ENCODE measurements at regions not wholly inside any gene's neighbourhood (a gene's known extent, or its start where the extent isn't known, plus 50 kb on each side); places are given as distances from the start of the nearest gene placed in this dataset.

DNA sequence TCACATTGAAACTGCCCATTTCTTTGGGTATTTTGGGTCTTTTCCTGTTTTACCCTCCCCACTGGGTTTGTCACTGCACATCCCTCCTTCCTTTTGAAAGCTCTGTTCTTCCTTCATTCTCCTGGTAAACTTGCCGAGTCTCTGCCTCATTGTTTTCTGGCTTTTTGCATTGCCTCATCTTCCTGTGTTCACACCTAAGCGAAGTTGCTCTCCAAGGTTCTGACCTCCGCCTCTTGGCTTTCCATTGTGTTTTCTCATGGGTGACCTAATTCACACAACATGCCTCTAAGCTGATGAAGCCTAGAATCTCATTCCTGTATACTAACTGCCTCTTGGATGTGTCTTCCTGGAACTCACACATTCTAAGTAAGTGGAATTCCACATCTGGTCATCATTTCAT lies 1096.1 kb upstream of the EEF2KMT start:
- Histone ChIP-seq H3K27ac (no peak overlapping the region), H3K36me3 (ENCODE audit: insufficient read depth, low read length) (no peaks in the 10 kb centered on the region), H3K4me3 (no peak overlapping the region), H3K9me3 (ENCODE audit: low read depth, low read length) (no peaks in the 10 kb centered on the region), H3K9ac (ENCODE audit: insufficient read length) (no peak overlapping the region)
- DNase-seq (ENCODE audit: low read depth, low spot score) = no peak
- no peak for TF ChIP-seq FOXP2 (optimal IDR thresholded peaks at IDR 0.05; ENCODE audit: control extremely low read depth, extremely low read length, insufficient read depth)
- TF ChIP-seq EZH2 (IDR thresholded peaks at IDR 0.05) = no peak
- TF ChIP-seq POLR2AphosphoS5 (IDR thresholded peaks at IDR 0.05; ENCODE audit: borderline replicate concordance, low read depth, low read length) = no peak

DNA sequence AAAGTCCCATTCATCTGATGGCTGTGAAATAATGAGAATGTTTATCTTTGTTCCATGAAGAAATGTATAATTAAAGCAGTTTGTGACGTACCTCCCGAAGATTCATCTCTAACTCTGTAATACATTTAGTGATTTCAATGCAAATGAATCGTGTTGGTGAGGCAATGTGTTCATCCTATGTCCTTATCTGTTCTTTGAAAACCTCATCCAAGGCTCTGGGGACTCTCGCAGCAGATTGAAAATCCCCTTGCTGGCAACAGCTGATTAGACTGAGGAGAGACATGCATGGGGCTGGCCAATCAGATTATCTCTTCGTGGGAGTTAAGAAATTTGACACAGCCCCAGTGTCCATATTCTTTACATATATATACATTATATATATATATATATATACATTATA lies 1095.4 kb upstream of the EEF2KMT start:
- TF ChIP-seq EZH2 (IDR thresholded peaks at IDR 0.05) (no peak), POLR2AphosphoS5 (IDR thresholded peaks at IDR 0.05; ENCODE audit: borderline replicate concordance, low read depth, low read length) (no peak), FOXP2 (optimal IDR thresholded peaks at IDR 0.05; ENCODE audit: control extremely low read depth, extremely low read length, insufficient read depth) (no peak)
- no peak for DNase-seq (ENCODE audit: low read depth, low spot score)

DNA sequence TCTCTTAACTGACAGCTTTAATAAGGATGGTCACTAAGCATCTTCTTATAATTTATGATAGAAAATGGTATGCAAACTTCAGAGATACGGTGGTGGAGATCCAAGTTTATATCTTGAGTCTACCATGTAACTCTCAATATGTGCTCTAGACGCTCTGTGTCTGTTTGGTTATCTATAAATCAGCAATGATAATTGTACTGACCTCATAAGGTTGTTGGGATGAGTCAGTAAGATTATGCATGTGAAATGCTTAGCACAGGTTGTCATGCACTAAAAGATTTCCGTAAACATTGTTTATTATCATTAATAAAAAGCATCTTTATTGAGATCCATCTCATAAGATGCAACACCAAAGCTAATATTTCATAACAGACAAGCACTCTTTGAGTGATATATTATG lies 1094.9 kb upstream of the EEF2KMT start:
- Histone ChIP-seq H3K27ac (no peak overlapping the region), H3K36me3 (ENCODE audit: insufficient read depth, low read length) (no peaks in the 10 kb centered on the region), H3K4me3 (no peak overlapping the region), H3K9ac (ENCODE audit: insufficient read length) (no peak overlapping the region), H3K9me3 (ENCODE audit: low read depth, low read length) (no peaks in the 10 kb centered on the region)
- TF ChIP-seq POLR2AphosphoS5 (IDR thresholded peaks at IDR 0.05; ENCODE audit: borderline replicate concordance, low read depth, low read length) = no peak
- TF ChIP-seq EZH2 (IDR thresholded peaks at IDR 0.05) = no peak
- no peak for TF ChIP-seq FOXP2 (optimal IDR thresholded peaks at IDR 0.05; ENCODE audit: control extremely low read depth, extremely low read length, insufficient read depth)
- DNase-seq (ENCODE audit: low read depth, low spot score) = no peak

More for the DNA sequence above, 1095.4 kb upstream of the EEF2KMT start:
- Histone ChIP-seq H3K36me3 (ENCODE audit: insufficient read depth, low read length) (no peaks in the 10 kb centered on the region), H3K9me3 (ENCODE audit: low read depth, low read length) (no peaks in the 10 kb centered on the region), H3K9ac (ENCODE audit: insufficient read length) (no peak overlapping the region), H3K4me3 (no peak overlapping the region), H3K27ac (no peak overlapping the region)

DNA sequence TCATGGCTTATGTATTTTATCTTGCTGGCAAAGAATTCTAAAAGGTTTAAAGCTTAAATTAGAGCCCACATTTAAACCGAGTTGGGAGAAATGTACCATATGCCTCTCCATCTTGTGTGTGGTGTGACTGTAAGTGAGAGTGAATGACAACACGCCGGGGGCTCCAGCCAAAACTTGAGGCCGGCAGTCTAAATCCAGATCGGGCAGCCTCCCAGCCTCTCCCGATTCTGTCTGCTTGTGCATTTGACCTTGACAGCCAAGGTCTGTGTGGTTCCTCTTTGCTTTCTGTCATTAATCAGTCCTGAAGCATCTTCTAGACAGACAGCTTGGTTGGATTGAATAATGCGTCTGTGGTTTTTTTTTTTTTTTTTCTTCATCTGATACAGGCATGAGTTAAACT lies 1093.2 kb upstream of the EEF2KMT start:
- TF ChIP-seq POLR2AphosphoS5 (IDR thresholded peaks at IDR 0.05; ENCODE audit: borderline replicate concordance, low read depth, low read length) = no peak
- no peak for TF ChIP-seq EZH2 (IDR thresholded peaks at IDR 0.05)
- TF ChIP-seq FOXP2 (optimal IDR thresholded peaks at IDR 0.05; ENCODE audit: control extremely low read depth, extremely low read length, insufficient read depth) = no peak
- Histone ChIP-seq H3K36me3 (ENCODE audit: insufficient read depth, low read length) (no peaks in the 10 kb centered on the region), H3K9me3 (ENCODE audit: low read depth, low read length) (no peaks in the 10 kb centered on the region), H3K4me3 (no peak overlapping the region), H3K9ac (ENCODE audit: insufficient read length) (no peak overlapping the region), H3K27ac (no peak overlapping the region)
- DNase-seq (ENCODE audit: low read depth, low spot score) = no peak

DNA sequence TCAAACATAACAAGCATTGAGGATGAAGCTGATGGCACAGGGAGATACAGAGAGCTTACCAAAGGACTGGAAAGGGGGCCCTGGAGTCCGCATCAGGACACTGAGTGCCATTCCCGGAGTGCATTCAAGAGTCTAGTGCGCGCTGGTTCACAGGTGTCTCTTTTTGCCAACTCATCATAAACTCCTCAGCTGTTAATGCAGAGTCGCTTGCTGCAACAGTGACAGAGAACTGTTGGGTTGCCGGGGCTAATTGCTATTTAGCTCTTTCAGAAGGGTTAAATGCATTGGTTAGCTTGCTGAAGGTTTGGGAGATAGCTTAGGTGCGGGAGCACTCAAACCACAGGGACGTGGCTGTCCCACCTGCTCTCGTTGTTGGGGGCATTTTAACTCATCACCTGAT lies 1091.6 kb upstream of the EEF2KMT start:
- H3K4me3 ChIP-seq = no peak overlapping the region
- H3K9me3 ChIP-seq (ENCODE audit: low read depth, low read length) = no peaks in the 10 kb centered on the region
- no peak overlapping the region for H3K9ac ChIP-seq (ENCODE audit: insufficient read length)
- H3K27ac ChIP-seq = no peak overlapping the region
- no peak for DNase-seq (ENCODE audit: low read depth, low spot score)
- no peaks in the 10 kb centered on the region for H3K36me3 ChIP-seq (ENCODE audit: insufficient read depth, low read length)
- no peak for TF ChIP-seq FOXP2 (optimal IDR thresholded peaks at IDR 0.05; ENCODE audit: control extremely low read depth, extremely low read length, insufficient read depth)
- TF ChIP-seq POLR2AphosphoS5 (IDR thresholded peaks at IDR 0.05; ENCODE audit: borderline replicate concordance, low read depth, low read length) = no peak
- no peak for TF ChIP-seq EZH2 (IDR thresholded peaks at IDR 0.05)

DNA sequence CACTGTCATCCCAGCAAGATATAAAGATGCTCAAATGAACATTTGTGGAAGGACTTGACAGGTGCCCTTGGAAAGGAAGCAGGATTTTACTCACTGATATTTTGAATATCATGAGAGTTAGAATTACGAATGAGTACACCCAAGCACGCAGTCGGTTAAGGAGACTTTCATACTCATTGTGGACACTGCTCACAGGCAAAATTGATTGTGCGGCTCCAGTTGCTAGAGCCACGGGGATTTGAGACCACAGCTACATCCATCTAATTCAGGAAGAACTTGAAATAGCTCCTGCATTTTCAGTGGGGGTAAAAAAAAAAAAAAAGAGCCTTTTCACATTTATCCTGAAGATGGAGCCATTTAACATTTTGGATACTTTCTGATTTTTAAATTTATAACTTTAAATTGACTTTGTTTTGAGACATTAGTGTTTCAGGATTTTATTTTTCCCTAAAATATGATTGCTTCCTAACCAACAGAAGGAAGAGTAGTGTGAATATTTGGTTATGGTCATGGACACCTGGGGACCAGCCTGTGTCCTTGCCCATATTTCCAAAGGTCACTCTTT lies 1080.1 kb upstream of the EEF2KMT start:
- no peak for DNase-seq (ENCODE audit: low read depth, low spot score)
- TF ChIP-seq POLR2AphosphoS5 (IDR thresholded peaks at IDR 0.05; ENCODE audit: borderline replicate concordance, low read depth, low read length) (no peak), EZH2 (IDR thresholded peaks at IDR 0.05) (no peak), FOXP2 (optimal IDR thresholded peaks at IDR 0.05; ENCODE audit: control extremely low read depth, extremely low read length, insufficient read depth) (no peak)
- no peak overlapping the region for H3K9ac ChIP-seq (ENCODE audit: insufficient read length)
- no peak overlapping the region for H3K27ac ChIP-seq
- H3K36me3 ChIP-seq (ENCODE audit: insufficient read depth, low read length) = no peaks in the 10 kb centered on the region
- H3K9me3 ChIP-seq (ENCODE audit: low read depth, low read length) = no peaks in the 10 kb centered on the region
- no peak overlapping the region for H3K4me3 ChIP-seq

DNA sequence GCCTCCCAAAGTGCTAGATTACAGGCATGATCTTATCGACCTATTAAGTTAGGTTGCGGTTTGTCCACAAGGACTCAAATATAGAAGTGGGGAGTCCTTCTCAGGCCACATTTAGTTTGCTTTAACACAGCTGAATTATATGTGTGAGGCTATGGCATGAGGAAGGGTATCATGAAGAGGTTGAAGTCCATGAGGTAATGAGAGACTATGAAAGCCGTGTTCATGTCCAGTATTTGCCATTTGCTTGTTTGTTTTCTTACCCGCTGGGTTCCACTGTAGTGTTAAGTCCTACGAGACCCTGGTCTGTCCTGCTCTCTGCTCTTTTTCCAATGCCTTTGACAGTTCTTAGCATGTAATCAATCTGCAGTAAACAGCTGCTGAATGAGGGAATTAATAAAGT lies 1072.4 kb upstream of the EEF2KMT start:
- Histone ChIP-seq H3K9ac (ENCODE audit: insufficient read length) (no peak overlapping the region), H3K9me3 (ENCODE audit: low read depth, low read length) (no peaks in the 10 kb centered on the region), H3K36me3 (ENCODE audit: insufficient read depth, low read length) (no peaks in the 10 kb centered on the region), H3K27ac (no peak overlapping the region), H3K4me3 (no peak overlapping the region)
- TF ChIP-seq EZH2 (IDR thresholded peaks at IDR 0.05) (no peak), POLR2AphosphoS5 (IDR thresholded peaks at IDR 0.05; ENCODE audit: borderline replicate concordance, low read depth, low read length) (no peak), FOXP2 (optimal IDR thresholded peaks at IDR 0.05; ENCODE audit: control extremely low read depth, extremely low read length, insufficient read depth) (no peak)
- no peak for DNase-seq (ENCODE audit: low read depth, low spot score)

DNA sequence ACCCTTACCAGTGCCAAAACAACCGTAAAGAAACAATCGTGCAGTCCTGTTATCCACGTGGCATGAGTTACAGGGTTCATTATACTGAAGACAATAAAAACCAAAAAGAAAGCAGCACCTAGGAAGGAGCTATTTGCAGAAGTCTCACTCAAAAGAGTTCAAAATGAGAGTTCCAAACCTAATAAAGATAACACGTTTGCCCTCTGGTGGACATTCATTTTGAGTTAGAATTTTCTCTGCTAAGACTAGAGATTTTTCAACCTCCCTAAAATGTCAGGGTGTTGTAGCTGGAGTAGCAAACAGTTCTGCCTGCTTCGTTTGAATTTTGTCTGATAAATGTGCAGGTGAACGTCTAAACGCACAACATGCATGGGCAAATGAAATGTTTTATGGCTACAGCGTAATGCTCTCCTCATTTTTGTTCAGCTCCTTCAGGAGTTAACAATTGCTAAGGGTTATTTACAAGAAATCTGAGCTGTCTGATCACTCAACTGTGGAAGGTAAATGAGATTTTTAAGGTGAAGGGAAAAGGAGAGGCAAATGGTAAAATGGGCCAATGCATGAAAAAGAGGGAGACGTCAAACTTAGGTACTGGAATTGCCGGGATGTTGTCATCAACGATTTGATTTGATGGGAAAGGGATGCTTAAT lies 1067.9 kb upstream of the EEF2KMT start:
- no peak overlapping the region for H3K9ac ChIP-seq (ENCODE audit: insufficient read length)
- no peak for DNase-seq (ENCODE audit: low read depth, low spot score)
- H3K36me3 ChIP-seq (ENCODE audit: insufficient read depth, low read length) = no peaks in the 10 kb centered on the region
- H3K27ac ChIP-seq = no peak overlapping the region
- TF ChIP-seq FOXP2 (optimal IDR thresholded peaks at IDR 0.05; ENCODE audit: control extremely low read depth, extremely low read length, insufficient read depth) = no peak
- TF ChIP-seq EZH2 (IDR thresholded peaks at IDR 0.05) = no peak
- no peak for TF ChIP-seq POLR2AphosphoS5 (IDR thresholded peaks at IDR 0.05; ENCODE audit: borderline replicate concordance, low read depth, low read length)
- no peak overlapping the region for H3K4me3 ChIP-seq
- H3K9me3 ChIP-seq (ENCODE audit: low read depth, low read length) = no peaks in the 10 kb centered on the region

DNA sequence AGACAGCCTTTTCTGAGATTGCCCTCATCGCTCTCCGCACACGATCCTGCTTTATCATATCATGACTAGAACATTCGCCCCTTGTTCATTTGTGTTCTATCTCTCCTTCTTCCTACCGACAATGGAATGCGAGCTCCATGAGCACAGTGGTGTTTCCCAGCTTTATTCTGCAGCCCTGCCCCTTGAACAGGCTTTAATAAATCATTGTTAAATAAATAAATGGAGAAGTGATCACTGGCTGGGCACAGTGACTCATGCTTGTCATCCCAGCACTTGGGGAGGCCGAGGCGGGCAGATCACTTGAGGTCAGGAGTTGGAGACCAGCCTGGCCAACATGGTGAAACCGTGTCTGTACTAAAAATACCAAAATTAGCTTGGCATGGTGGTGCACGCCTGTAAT lies 1063.3 kb upstream of the EEF2KMT start:
- no peak for TF ChIP-seq POLR2AphosphoS5 (IDR thresholded peaks at IDR 0.05; ENCODE audit: borderline replicate concordance, low read depth, low read length)
- TF ChIP-seq EZH2 (IDR thresholded peaks at IDR 0.05) = no peak
- no peak for TF ChIP-seq FOXP2 (optimal IDR thresholded peaks at IDR 0.05; ENCODE audit: control extremely low read depth, extremely low read length, insufficient read depth)
- H3K9me3 ChIP-seq (ENCODE audit: low read depth, low read length) = no peaks in the 10 kb centered on the region
- H3K4me3 ChIP-seq = no peak overlapping the region
- DNase-seq (ENCODE audit: low read depth, low spot score) = no peak
- H3K27ac ChIP-seq = no peak overlapping the region
- H3K9ac ChIP-seq (ENCODE audit: insufficient read length) = no peak overlapping the region
- H3K36me3 ChIP-seq (ENCODE audit: insufficient read depth, low read length) = no peaks in the 10 kb centered on the region

Data from SK-N-MC (cell line).